Astrocyte of the cerebellum (primary cell): ENCODE measurements at regions not wholly inside any gene's neighbourhood (a gene's known extent, or its start where the extent isn't known, plus 50 kb on each side); places are given as distances from the start of the nearest gene placed in this dataset.

Experiments
- DNase-seq: peaks from one replicate; pipeline ENCODE4 v3.0.0-alpha.2; 2011; ENCODE audit warnings: low read depth
- H3K4me3 ChIP-seq: 2 replicates; pipeline ENCODE4 v1.5.1; 2011; ENCODE audit warnings: mild to moderate bottlenecking, low read depth, low read length, moderate library complexity
- in situ Hi-C: cut with HindIII; loops from 2 replicates; pipeline ENCODE4 v1.10.0; 2017; ENCODE audit warnings: low sequenced_read_pairs
- TF ChIP-seq, protein P1 (sequence below): IDR thresholded peaks from 2 replicates; pipeline ENCODE4 v1.5.1; 2012; ENCODE audit warnings: low read length, low read depth, moderate library complexity, mild to moderate bottlenecking; ENCODE audit errors: missing control alignments

DNA sequence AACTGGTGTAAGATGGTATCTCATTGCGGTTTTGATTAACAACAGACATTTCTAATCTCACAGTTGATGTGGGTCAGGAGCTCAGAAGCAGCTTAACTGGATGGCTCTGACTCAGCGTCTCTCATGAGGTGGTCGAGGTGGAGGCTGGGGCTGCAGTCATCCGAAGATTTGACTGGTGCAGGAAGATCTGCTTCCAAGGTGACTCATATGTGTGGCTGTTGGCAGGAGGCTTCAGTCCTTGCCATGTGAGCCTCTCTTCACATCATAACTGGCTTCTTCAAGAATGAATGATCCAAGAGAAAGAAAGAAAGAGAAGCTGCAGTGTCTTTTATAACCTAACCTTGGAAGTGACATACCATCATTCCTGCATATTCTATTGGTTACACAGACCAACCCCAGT lies 376.1 kb downstream of the SEC14L1 start:
- TF ChIP-seq, protein P1, sequence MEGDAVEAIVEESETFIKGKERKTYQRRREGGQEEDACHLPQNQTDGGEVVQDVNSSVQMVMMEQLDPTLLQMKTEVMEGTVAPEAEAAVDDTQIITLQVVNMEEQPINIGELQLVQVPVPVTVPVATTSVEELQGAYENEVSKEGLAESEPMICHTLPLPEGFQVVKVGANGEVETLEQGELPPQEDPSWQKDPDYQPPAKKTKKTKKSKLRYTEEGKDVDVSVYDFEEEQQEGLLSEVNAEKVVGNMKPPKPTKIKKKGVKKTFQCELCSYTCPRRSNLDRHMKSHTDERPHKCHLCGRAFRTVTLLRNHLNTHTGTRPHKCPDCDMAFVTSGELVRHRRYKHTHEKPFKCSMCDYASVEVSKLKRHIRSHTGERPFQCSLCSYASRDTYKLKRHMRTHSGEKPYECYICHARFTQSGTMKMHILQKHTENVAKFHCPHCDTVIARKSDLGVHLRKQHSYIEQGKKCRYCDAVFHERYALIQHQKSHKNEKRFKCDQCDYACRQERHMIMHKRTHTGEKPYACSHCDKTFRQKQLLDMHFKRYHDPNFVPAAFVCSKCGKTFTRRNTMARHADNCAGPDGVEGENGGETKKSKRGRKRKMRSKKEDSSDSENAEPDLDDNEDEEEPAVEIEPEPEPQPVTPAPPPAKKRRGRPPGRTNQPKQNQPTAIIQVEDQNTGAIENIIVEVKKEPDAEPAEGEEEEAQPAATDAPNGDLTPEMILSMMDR = no peak
- no peak overlapping the region for H3K4me3 ChIP-seq
- peak; percentile 11 for DNase-seq
- in situ Hi-C loops = no loop called here

- TF ChIP-seq, protein P1 = no peak
- H3K4me3 ChIP-seq = no peak overlapping the region
- in situ Hi-C loops = no loop called here
- DNase-seq = no peak
Measured at GRCh38 chr17:77521076-77521475, 380.3 kb downstream of the SEC14L1 start.

DNA sequence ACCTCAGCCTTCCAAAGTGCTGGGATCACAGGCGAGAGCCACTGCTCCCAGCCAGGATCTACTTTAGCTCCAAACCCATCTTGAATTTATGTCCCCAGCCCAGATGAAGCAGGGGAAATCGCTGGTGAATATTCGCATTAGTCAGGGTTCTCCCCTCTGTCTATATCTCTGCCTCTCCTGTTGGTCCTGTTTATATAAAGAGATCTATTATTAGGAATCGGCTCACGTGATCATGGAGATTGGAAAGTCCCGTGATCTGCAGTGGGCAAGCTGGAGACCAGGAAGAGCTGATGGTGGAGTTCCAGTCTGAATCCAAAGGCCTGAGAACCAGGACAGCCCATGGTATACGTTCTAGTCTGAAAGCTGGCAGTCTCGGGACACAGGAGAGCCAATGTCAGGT lies 382.8 kb downstream of the SEC14L1 start:
- no peak for DNase-seq
- in situ Hi-C loops = no loop called here
- no peak overlapping the region for H3K4me3 ChIP-seq
- TF ChIP-seq, protein P1 = no peak

- DNase-seq = no peak
- TF ChIP-seq, protein P1 = no peak
- in situ Hi-C loops = loop anchor here (25.0 kb wide), 1 partner anchor 486 kb away; no protein-coding TSS in a partner anchor
- H3K4me3 ChIP-seq = no peak overlapping the region
Measured at GRCh38 chr17:77526259-77526711, 385.5 kb downstream of the SEC14L1 start.

- TF ChIP-seq, protein P1 = no peak
- in situ Hi-C loops = loop anchor here (25.0 kb wide), 1 partner anchor 485 kb away; no protein-coding TSS in a partner anchor
- DNase-seq = no peak
- H3K4me3 ChIP-seq = no peak overlapping the region
Measured at GRCh38 chr17:77526728-77527350, 386.1 kb downstream of the SEC14L1 start.

- in situ Hi-C loops = loop anchor here (25.0 kb wide), 1 partner anchor 485 kb away; no protein-coding TSS in a partner anchor
- no peak overlapping the region for H3K4me3 ChIP-seq
- TF ChIP-seq, protein P1 = no peak
- DNase-seq = no peak
Measured at GRCh38 chr17:77527409-77527808, 386.6 kb downstream of the SEC14L1 start.
